Upper lobe of left lung (tissue), 4 donors: ENCODE measurements at regions not wholly inside any gene's neighbourhood (a gene's known extent, or its start where the extent isn't known, plus 50 kb on each side); places are given as distances from the start of the nearest gene placed in this dataset.

ENCODE experiments used
- CTCF ChIP-seq, 6 experiments: fragments of 450-650 bp in 4 of 6; fragments of 200-600 bp in 2 of 6; sonication (generic) in 2 of 6; IDR thresholded peaks; one replicate each; pipeline ENCODE4 v1.5.1; 2016 to 2019; ENCODE audit warnings: antibody characterized with exemption in 6 of 6
- EP300 ChIP-seq, 4 donors: sonication (generic); formaldehyde crosslinking; IDR thresholded peaks; one replicate each; pipeline ENCODE4 v1.5.1; 2017; ENCODE audit warnings: antibody characterized with exemption in 4 of 4, control low read depth in 2 of 4
- POLR2A ChIP-seq, 4 donors: fragments of 450-650 bp; IDR thresholded peaks; one replicate each; pipeline ENCODE4 v1.5.1; 2016 to 2017; ENCODE audit warnings: antibody characterized with exemption in 4 of 4, mild to moderate bottlenecking in 2 of 4
- POLR2AphosphoS5 ChIP-seq, 2 donors: sonication (generic); formaldehyde crosslinking; IDR thresholded peaks; one replicate each; pipeline ENCODE4 v1.5.1; 2017; ENCODE audit warnings: antibody characterized with exemption in 2 of 2

DNA sequence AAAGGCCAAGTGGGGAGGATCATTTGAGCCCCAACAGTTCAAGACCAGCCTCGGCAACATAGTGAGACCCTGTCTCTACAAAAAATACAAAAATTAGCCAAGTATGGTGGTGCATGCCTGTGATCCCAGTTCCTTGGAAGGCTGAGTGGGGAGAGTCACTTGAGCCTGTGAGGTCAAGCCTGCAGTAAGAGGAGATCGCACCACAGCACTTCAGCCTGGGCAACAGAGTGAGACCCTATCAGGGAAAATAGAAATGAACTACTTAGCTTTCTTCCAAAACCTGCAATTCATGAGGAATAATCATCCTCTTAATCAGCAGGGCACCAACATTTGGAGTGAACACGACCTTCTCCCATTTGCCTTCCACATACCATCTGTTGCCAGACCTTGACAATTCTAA, 96.1 kb downstream of the OR2K2 start:
- TF ChIP-seq CTCF (IDR thresholded peaks at IDR 0.05) (no peak), POLR2AphosphoS5 (IDR thresholded peaks at IDR 0.05) (no peak), POLR2A (IDR thresholded peaks at IDR 0.05) (no peak), EP300 (IDR thresholded peaks at IDR 0.05) (no peak)
